Osteocyte (in vitro differentiated cells): ENCODE measurements at regions not wholly inside any gene's neighbourhood (a gene's known extent, or its start where the extent isn't known, plus 50 kb on each side); places are given as distances from the start of the nearest gene placed in this dataset.

Experiments
- DNase-seq: peaks from one replicate; pipeline ENCODE4 v3.0.0; 2021; ENCODE audit warnings: mixed read lengths; ENCODE audit not compliant: unreplicated experiment; ENCODE audit errors: extremely low spot score
- H3K27ac Mint-ChIP-seq: one replicate; pipeline ENCODE4 v1.8.0; 2021; ENCODE audit warnings: mild to moderate bottlenecking, mixed read lengths; ENCODE audit not compliant: unreplicated experiment
- H3K27me3 Mint-ChIP-seq: one replicate; pipeline ENCODE4 v1.8.0; 2021; ENCODE audit warnings: mixed read lengths; ENCODE audit not compliant: unreplicated experiment
- H3K36me3 Mint-ChIP-seq: one replicate; pipeline ENCODE4 v1.8.0; 2021; ENCODE audit warnings: mixed read lengths; ENCODE audit not compliant: unreplicated experiment
- H3K4me1 Mint-ChIP-seq: one replicate; pipeline ENCODE4 v1.8.0; 2021; ENCODE audit warnings: mixed read lengths; ENCODE audit not compliant: unreplicated experiment
- H3K4me3 Mint-ChIP-seq: one replicate; pipeline ENCODE4 v1.8.0; 2021; ENCODE audit warnings: mild to moderate bottlenecking, moderate library complexity, mixed read lengths; ENCODE audit not compliant: unreplicated experiment
- H3K9me3 Mint-ChIP-seq: one replicate; pipeline ENCODE4 v1.8.0; 2021; ENCODE audit warnings: mixed read lengths; ENCODE audit not compliant: unreplicated experiment
- TF ChIP-seq, protein P1 (sequence below): fragments of 200-600 bp; sonication (generic); IDR thresholded peaks from 2 replicates; pipeline ENCODE4 v1.5.0; 2021; ENCODE audit warnings: antibody characterized with exemption, mild to moderate bottlenecking, moderate library complexity

DNA sequence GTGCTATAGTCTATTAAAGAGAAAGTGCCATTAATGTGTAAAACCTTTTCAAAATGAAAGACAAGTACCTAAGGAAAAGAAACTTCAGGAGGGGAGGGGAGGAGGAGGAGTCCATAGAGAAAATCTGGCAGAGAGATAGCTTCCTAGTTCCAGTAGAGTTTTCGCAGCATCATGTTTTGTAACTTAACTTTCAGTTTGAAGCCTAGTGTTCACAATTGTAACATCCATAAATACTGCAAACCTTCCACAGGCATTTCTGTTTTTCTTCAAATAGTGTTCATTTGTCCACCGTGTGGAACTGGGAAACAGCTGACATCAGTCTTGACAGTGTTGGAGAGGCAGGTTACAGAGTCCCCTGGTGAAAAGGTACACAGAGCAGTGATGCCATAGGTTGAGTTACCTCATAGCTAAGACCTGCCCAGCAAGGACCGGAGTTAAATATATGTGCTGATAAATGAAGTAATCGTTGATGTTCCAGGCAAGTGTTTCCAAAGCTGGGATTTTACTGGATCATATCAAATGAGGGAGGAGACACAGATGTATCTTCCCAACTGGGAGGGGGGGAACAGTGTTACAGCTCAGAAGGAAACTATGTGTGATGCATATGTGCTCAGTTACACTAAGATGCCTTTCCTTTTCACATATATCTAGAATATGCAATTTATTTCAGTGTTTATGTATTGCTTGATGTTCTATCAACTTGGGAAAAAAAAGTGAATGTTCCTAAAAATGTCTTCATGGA, 369.5 kb upstream of the FAM241A start:
- TF ChIP-seq, protein P1, sequence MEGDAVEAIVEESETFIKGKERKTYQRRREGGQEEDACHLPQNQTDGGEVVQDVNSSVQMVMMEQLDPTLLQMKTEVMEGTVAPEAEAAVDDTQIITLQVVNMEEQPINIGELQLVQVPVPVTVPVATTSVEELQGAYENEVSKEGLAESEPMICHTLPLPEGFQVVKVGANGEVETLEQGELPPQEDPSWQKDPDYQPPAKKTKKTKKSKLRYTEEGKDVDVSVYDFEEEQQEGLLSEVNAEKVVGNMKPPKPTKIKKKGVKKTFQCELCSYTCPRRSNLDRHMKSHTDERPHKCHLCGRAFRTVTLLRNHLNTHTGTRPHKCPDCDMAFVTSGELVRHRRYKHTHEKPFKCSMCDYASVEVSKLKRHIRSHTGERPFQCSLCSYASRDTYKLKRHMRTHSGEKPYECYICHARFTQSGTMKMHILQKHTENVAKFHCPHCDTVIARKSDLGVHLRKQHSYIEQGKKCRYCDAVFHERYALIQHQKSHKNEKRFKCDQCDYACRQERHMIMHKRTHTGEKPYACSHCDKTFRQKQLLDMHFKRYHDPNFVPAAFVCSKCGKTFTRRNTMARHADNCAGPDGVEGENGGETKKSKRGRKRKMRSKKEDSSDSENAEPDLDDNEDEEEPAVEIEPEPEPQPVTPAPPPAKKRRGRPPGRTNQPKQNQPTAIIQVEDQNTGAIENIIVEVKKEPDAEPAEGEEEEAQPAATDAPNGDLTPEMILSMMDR, result no peak
- Mint-ChIP-seq H3K4me3 (no peak overlapping the region), H3K27ac (no peak overlapping the region), H3K27me3 (no peaks in the 10 kb centered on the region), H3K36me3 (no peaks in the 10 kb centered on the region), H3K4me1 (no peaks in the 10 kb centered on the region), H3K9me3 (no peaks in the 10 kb centered on the region)
- no peak for DNase-seq

DNA sequence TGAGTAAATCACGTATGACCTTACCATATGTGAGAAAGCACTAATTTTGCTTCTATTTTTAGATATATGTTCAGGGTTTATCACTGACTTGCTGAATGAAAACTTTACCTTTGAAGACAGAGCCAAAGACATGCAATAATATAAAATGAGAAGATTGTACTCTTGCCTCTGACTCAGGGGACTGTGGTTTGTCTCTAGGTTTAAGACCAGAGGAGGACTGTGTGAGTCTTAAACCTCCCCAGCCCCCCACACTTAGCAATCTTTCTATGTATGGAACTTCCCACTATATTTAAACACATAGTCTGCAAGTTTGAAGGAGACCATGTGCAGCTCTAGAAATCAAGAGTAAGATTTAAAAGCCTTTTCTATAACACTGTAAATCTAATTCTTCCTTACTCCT, 368.7 kb upstream of the FAM241A start:
- Mint-ChIP-seq H3K27ac (no peak overlapping the region), H3K9me3 (no peaks in the 10 kb centered on the region), H3K4me1 (no peaks in the 10 kb centered on the region), H3K36me3 (no peaks in the 10 kb centered on the region), H3K4me3 (no peak overlapping the region), H3K27me3 (no peaks in the 10 kb centered on the region)
- DNase-seq, result no peak
- TF ChIP-seq, protein P1, result no peak

DNA sequence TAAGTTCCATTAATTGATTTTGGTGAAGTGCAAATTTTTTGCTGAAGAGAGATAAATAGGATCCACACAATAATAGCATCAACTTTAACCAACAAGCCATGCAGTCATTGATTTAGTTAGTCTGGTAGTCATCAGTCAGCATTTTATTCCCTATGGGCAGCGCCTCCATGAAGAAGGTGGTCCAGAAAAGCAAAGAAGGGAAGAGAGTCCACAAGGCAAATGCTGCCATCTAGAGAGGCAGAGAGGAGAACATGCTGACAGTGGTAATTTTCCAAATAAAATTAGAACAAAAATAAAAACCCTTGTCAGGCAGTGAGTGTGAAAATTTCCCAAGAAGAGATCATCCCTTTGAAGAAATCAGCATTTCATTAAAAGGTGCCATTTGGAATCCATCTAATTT, 366.7 kb upstream of the FAM241A start:
- Mint-ChIP-seq H3K27me3 (no peaks in the 10 kb centered on the region), H3K4me3 (no peak overlapping the region), H3K9me3 (no peaks in the 10 kb centered on the region), H3K27ac (no peak overlapping the region), H3K36me3 (no peaks in the 10 kb centered on the region), H3K4me1 (no peaks in the 10 kb centered on the region)
- no peak for DNase-seq
- TF ChIP-seq, protein P1, result no peak

DNA sequence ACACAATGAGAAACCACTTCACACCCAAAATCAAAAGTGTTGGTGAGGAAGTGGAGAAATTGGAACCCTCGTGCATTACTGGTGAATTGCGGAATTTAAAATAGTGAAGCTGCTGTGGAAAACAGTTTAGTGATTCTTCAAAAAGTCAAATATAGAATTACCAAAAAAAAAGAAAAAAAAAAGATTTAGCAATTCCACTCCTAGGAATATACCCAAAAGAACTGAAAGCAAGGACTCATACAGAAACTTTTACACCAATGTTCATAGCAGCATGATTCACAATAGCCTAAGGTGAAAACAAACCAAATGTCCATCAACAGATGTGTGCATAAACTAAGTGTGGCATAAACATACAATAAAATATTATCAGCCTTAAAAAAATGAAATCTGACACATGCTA, 364.3 kb upstream of the FAM241A start:
- H3K27me3 Mint-ChIP-seq, result peaks cover 3% of the 10 kb centered on the region
- H3K36me3 Mint-ChIP-seq, result no peaks in the 10 kb centered on the region
- TF ChIP-seq, protein P1, result no peak
- DNase-seq, result no peak
- H3K9me3 Mint-ChIP-seq, result no peaks in the 10 kb centered on the region
- no peak overlapping the region for H3K27ac Mint-ChIP-seq
- H3K4me1 Mint-ChIP-seq, result no peaks in the 10 kb centered on the region
- no peak overlapping the region for H3K4me3 Mint-ChIP-seq

DNA sequence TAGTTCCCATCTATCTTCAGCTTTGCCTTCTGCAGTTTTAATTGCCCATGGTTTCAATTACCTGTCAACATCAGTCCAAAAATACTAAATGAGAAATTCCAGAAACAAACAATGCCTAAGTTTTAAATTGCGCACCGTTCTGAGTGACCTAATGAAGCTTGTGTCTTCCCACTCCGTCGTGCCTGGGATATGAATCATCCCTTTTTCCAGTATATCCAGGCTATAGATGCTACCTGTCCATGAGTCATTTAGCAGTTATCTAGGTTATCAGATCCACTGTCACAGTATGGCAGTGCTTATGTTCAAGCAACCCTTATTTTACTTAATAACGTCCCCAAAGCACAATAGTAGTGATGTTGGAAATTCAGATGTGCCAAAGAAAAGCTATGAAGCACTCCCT, 363.6 kb upstream of the FAM241A start:
- H3K4me1 Mint-ChIP-seq, result no peaks in the 10 kb centered on the region
- no peak overlapping the region for H3K27ac Mint-ChIP-seq
- H3K27me3 Mint-ChIP-seq, result peaks cover 6% of the 10 kb centered on the region
- no peak for DNase-seq
- no peaks in the 10 kb centered on the region for H3K36me3 Mint-ChIP-seq
- TF ChIP-seq, protein P1, result no peak
- no peaks in the 10 kb centered on the region for H3K9me3 Mint-ChIP-seq
- no peak overlapping the region for H3K4me3 Mint-ChIP-seq
